Neural cell (in vitro differentiated cells): ENCODE measurements at regions not wholly inside any gene's neighbourhood (a gene's known extent, or its start where the extent isn't known, plus 50 kb on each side); places are given as distances from the start of the nearest gene placed in this dataset.

Source experiments
- H2AFZ ChIP-seq: fragments of 200-600, 300-800 bp; sonication (generic), shearing (Covaris generic); 2 replicates; pipeline ENCODE4 v1.6.0; 2014; ENCODE audit warnings: low read depth, mild to moderate bottlenecking, antibody characterized with exemption, low read length, moderate library complexity
- H3F3A ChIP-seq: fragments of 200-600 bp; shearing (Covaris generic); 2 replicates; pipeline ENCODE4 v1.6.1; 2016; ENCODE audit warnings: mild to moderate bottlenecking, moderate library complexity, mixed read lengths, antibody characterized with exemption, low read length; ENCODE audit not compliant: insufficient read depth, poor library complexity, severe bottlenecking
- H3K27ac ChIP-seq: fragments of 200-600, 300-800 bp; sonication (generic), shearing (Covaris generic); 2 replicates; pipeline ENCODE4 v1.5.1; 2014; ENCODE audit warnings: mild to moderate bottlenecking, low read length, moderate library complexity
- H3K27me3 ChIP-seq: fragments of 300-800, 200-600 bp; sonication (generic), shearing (Covaris generic); 2 replicates; pipeline ENCODE4 v1.6.0; 2014; ENCODE audit warnings: mild to moderate bottlenecking, low read depth, low read length, moderate library complexity; ENCODE audit not compliant: insufficient read depth
- H3K36me3 ChIP-seq: fragments of 300-800, 200-600 bp; sonication (generic), shearing (Covaris generic); 2 replicates; pipeline ENCODE4 v1.5.1; 2014; ENCODE audit warnings: mild to moderate bottlenecking, antibody characterized with exemption, low read length, moderate library complexity; ENCODE audit not compliant: insufficient read depth
- H3K4me2 ChIP-seq: fragments of 300-800, 200-600 bp; sonication (generic), shearing (Covaris generic); 2 replicates; pipeline ENCODE4 v1.6.0; 2014; ENCODE audit warnings: mild to moderate bottlenecking, low read length
- H3K4me3 ChIP-seq: fragments of 300-800, 200-600 bp; sonication (generic), shearing (Covaris generic); 2 replicates; pipeline ENCODE4 v1.5.1; 2014; ENCODE audit warnings: mild to moderate bottlenecking, low read length, moderate library complexity
- H3K79me2 ChIP-seq: fragments of 200-600 bp; shearing (Covaris generic); replicated peaks from 2 replicates; pipeline ENCODE4 v1.6.0; 2014; ENCODE audit warnings: mild to moderate bottlenecking, low read length, moderate library complexity; ENCODE audit not compliant: insufficient read depth
- H3K9ac ChIP-seq: fragments of 300-800, 200-600 bp; sonication (generic), shearing (Covaris generic); 2 replicates; pipeline ENCODE4 v1.6.1; 2016; ENCODE audit warnings: mild to moderate bottlenecking, low read length, mixed read lengths
- H3K9me2 ChIP-seq: fragments of 200-600 bp; shearing (Covaris generic); 2 replicates; pipeline ENCODE4 v1.6.1; 2016; ENCODE audit warnings: mild to moderate bottlenecking, low read length, mixed read lengths; ENCODE audit not compliant: insufficient read depth
- H3K9me3 ChIP-seq: fragments of 200-600, 300-800 bp; sonication (generic), shearing (Covaris generic); 2 replicates; pipeline ENCODE4 v1.6.1; 2016; ENCODE audit warnings: mild to moderate bottlenecking, mixed run types, low read length, moderate library complexity, mixed read lengths
- H4K20me1 ChIP-seq: fragments of 200-600 bp; shearing (Covaris generic); 2 replicates; pipeline ENCODE4 v1.6.1; 2016; ENCODE audit warnings: mild to moderate bottlenecking, mixed run types; ENCODE audit not compliant: insufficient read depth
- EP300 ChIP-seq: fragments of 450-650 bp; conservative IDR thresholded peaks from 2 replicates; pipeline ENCODE4 v1.6.1; 2014; ENCODE audit warnings: antibody characterized with exemption, mild to moderate bottlenecking, moderate library complexity; ENCODE audit not compliant: poor library complexity, severe bottlenecking
- EZH2 ChIP-seq: fragments of 200-600, 300-800 bp; shearing (Covaris generic), sonication (generic); IDR thresholded peaks from 2 replicates; pipeline ENCODE4 v1.6.1; 2014; ENCODE audit warnings: antibody characterized with exemption, low read length, borderline replicate concordance, mild to moderate bottlenecking; ENCODE audit not compliant: insufficient read depth, poor library complexity, severe bottlenecking
- MXI1 ChIP-seq: fragments of 450-650 bp; conservative IDR thresholded peaks from 2 replicates; pipeline ENCODE4 v1.6.1; 2014; ENCODE audit warnings: antibody characterized with exemption, mild to moderate bottlenecking; ENCODE audit not compliant: poor library complexity, severe bottlenecking
- POLR2AphosphoS5 ChIP-seq: IDR thresholded peaks from 2 replicates; pipeline ENCODE4 v1.6.1; 2012
- RAD21 ChIP-seq: fragments of 450-650 bp; conservative IDR thresholded peaks from 2 replicates; pipeline ENCODE4 v1.6.1; 2014; ENCODE audit warnings: antibody characterized with exemption, mild to moderate bottlenecking, moderate library complexity
- SMC3 ChIP-seq: fragments of 450-650 bp; conservative IDR thresholded peaks from 2 replicates; pipeline ENCODE4 v1.6.1; 2014; ENCODE audit warnings: antibody characterized with exemption, mild to moderate bottlenecking, moderate library complexity; ENCODE audit not compliant: poor library complexity
- TAF1 ChIP-seq: IDR thresholded peaks from 2 replicates; pipeline ENCODE4 v1.6.1; 2012; ENCODE audit warnings: low read depth
- TF ChIP-seq, protein P1 (sequence below): fragments of 450-650 bp; IDR thresholded peaks from 2 replicates; pipeline ENCODE4 v1.5.1; 2014; ENCODE audit warnings: antibody characterized with exemption, mild to moderate bottlenecking, moderate library complexity; ENCODE audit not compliant: poor library complexity, severe bottlenecking
- TF ChIP-seq, protein P2 (sequence below): IDR thresholded peaks from 2 replicates; pipeline ENCODE4 v1.6.1; 2012; ENCODE audit warnings: borderline replicate concordance

DNA sequence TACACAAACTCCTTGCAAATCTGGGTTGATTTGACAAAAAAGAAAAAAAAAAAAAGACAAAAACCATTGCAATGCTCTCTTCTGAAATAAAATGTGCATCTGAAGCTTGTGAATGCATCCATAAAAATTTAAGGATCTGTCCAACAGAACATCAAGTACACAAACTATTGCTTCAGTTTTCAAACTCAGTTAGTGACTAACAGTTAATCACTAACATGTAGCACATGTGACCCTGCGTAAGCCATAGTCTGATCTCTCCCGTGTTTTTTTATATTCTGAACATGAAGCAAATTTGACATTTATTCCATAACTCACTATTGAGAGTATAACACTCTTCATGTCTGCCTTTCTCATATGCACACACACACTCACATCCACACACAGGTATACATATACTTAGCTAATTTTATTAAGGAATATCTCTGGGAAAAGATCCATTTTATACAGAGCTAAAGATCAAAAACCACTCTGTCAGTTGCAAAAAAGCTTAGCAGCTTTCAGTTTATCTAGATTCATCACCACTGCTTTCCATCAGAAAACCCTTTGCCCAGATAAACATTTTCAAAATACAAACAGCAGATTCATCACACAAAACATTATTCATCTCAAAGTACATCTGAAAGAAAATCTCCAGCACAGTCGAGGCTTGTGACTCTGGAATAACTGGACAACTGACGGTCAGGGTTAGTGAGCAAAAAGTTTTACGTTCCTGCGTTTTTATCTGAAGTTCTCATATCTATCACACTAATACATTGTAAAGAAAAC is 1000.4 kb upstream of the ACVR2A start:
- H3F3A ChIP-seq, result no peaks in the 10 kb centered on the region
- no peaks in the 10 kb centered on the region for H3K9me2 ChIP-seq
- TF ChIP-seq SMC3 (no peak), POLR2AphosphoS5 (no peak), EP300 (no peak), MXI1 (no peak), TAF1 (no peak), RAD21 (no peak), EZH2 (no peak)
- TF ChIP-seq, protein P1, sequence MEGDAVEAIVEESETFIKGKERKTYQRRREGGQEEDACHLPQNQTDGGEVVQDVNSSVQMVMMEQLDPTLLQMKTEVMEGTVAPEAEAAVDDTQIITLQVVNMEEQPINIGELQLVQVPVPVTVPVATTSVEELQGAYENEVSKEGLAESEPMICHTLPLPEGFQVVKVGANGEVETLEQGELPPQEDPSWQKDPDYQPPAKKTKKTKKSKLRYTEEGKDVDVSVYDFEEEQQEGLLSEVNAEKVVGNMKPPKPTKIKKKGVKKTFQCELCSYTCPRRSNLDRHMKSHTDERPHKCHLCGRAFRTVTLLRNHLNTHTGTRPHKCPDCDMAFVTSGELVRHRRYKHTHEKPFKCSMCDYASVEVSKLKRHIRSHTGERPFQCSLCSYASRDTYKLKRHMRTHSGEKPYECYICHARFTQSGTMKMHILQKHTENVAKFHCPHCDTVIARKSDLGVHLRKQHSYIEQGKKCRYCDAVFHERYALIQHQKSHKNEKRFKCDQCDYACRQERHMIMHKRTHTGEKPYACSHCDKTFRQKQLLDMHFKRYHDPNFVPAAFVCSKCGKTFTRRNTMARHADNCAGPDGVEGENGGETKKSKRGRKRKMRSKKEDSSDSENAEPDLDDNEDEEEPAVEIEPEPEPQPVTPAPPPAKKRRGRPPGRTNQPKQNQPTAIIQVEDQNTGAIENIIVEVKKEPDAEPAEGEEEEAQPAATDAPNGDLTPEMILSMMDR, result no peak
- TF ChIP-seq, protein P2, sequence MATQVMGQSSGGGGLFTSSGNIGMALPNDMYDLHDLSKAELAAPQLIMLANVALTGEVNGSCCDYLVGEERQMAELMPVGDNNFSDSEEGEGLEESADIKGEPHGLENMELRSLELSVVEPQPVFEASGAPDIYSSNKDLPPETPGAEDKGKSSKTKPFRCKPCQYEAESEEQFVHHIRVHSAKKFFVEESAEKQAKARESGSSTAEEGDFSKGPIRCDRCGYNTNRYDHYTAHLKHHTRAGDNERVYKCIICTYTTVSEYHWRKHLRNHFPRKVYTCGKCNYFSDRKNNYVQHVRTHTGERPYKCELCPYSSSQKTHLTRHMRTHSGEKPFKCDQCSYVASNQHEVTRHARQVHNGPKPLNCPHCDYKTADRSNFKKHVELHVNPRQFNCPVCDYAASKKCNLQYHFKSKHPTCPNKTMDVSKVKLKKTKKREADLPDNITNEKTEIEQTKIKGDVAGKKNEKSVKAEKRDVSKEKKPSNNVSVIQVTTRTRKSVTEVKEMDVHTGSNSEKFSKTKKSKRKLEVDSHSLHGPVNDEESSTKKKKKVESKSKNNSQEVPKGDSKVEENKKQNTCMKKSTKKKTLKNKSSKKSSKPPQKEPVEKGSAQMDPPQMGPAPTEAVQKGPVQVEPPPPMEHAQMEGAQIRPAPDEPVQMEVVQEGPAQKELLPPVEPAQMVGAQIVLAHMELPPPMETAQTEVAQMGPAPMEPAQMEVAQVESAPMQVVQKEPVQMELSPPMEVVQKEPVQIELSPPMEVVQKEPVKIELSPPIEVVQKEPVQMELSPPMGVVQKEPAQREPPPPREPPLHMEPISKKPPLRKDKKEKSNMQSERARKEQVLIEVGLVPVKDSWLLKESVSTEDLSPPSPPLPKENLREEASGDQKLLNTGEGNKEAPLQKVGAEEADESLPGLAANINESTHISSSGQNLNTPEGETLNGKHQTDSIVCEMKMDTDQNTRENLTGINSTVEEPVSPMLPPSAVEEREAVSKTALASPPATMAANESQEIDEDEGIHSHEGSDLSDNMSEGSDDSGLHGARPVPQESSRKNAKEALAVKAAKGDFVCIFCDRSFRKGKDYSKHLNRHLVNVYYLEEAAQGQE, result no peak
- no peak overlapping the region for H3K9ac ChIP-seq
- no peaks in the 10 kb centered on the region for H3K9me3 ChIP-seq
- no peak overlapping the region for H3K4me3 ChIP-seq
- H3K27ac ChIP-seq, result no peak overlapping the region
- no peaks in the 10 kb centered on the region for H4K20me1 ChIP-seq
- H3K79me2 ChIP-seq, result no peaks in the 10 kb centered on the region
- no peak overlapping the region for H2AFZ ChIP-seq
- no peak overlapping the region for H3K4me2 ChIP-seq
- H3K36me3 ChIP-seq, result no peaks in the 10 kb centered on the region
- no peaks in the 10 kb centered on the region for H3K27me3 ChIP-seq

DNA sequence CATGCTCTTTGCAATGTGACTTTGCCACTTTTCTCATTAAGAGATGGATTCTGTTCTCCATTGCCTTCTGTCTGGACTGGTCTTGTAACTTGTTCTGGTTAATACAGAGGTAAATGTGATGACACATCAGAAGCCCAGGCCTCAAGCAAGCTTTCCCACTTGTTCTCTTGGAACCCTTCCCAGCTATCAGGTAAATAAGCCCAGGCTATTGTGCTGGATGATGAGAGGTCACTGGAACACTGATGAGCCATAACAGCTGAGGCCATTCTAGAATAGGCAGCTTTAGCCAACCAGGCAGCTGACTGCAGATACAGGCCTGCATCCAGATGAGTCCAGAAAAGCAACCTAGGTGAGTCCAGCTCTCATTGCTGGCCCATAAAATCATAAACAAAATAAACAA is 1007.0 kb upstream of the ACVR2A start:
- TF ChIP-seq, protein P2, result no peak
- TF ChIP-seq SMC3 (no peak), EZH2 (no peak)
- Histone ChIP-seq H3K9me2 (no peaks in the 10 kb centered on the region), H3F3A (no peaks in the 10 kb centered on the region), H3K27ac (no peak overlapping the region), H3K4me2 (no peak overlapping the region), H3K9ac (no peak overlapping the region), H3K4me3 (no peak overlapping the region), H2AFZ (no peak overlapping the region), H3K36me3 (no peaks in the 10 kb centered on the region), H3K27me3 (no peaks in the 10 kb centered on the region), H3K79me2 (no peaks in the 10 kb centered on the region), H4K20me1 (no peaks in the 10 kb centered on the region), H3K9me3 (no peaks in the 10 kb centered on the region)
